ENCODE measurements at regions not wholly inside any gene's neighbourhood (a gene's known extent, or its start where the extent isn't known, plus 50 kb on each side); places are given as distances from the start of the nearest gene placed in this dataset.
"Not testable (repeated sequence)": the region's sequence is repeated elsewhere in the genome, so short reads cannot be mapped to it uniquely, and the experiment has no call there.

GRCh38 chr2:103327966-103328365 lies 566.1 kb downstream of the TMEM182 start:
- in situ Hi-C loops (cut with HindIII; ENCODE audit: low pct_ligation_motif_present, low pct_unique_long_range_greater_than_20kb, low sequenced_read_pairs): no loop called here
- no peak for DNase-seq

- in situ Hi-C loops (cut with HindIII; ENCODE audit: low pct_ligation_motif_present, low pct_unique_long_range_greater_than_20kb, low sequenced_read_pairs): no loop called here
- DNase-seq: no peak
These were observed 573.6 kb downstream of the TMEM182 start for GRCh38 chr2:103335403-103335802.

- in situ Hi-C loops (cut with HindIII; ENCODE audit: low pct_ligation_motif_present, low pct_unique_long_range_greater_than_20kb, low sequenced_read_pairs): no loop called here
- no peak for DNase-seq
These were observed 577.0 kb downstream of the TMEM182 start for GRCh38 chr2:103338819-103339218.

GRCh38 chr2:103346780-103347179 lies 584.9 kb downstream of the TMEM182 start:
- in situ Hi-C loops (cut with HindIII; ENCODE audit: low pct_ligation_motif_present, low pct_unique_long_range_greater_than_20kb, low sequenced_read_pairs): no loop called here
- no peak for DNase-seq

- DNase-seq: no peak
- in situ Hi-C loops (cut with HindIII; ENCODE audit: low pct_ligation_motif_present, low pct_unique_long_range_greater_than_20kb, low sequenced_read_pairs): no loop called here
These were observed 591.9 kb downstream of the TMEM182 start for GRCh38 chr2:103353774-103354173.

GRCh38 chr2:103355287-103355686 lies 593.5 kb downstream of the TMEM182 start:
- in situ Hi-C loops (cut with HindIII; ENCODE audit: low pct_ligation_motif_present, low pct_unique_long_range_greater_than_20kb, low sequenced_read_pairs): no loop called here
- DNase-seq: no peak

GRCh38 chr2:103361712-103362111 lies 599.9 kb downstream of the TMEM182 start:
- no peak for DNase-seq
- in situ Hi-C loops (cut with HindIII; ENCODE audit: low pct_ligation_motif_present, low pct_unique_long_range_greater_than_20kb, low sequenced_read_pairs): no loop called here

GRCh38 chr2:103363639-103364038 lies 601.8 kb downstream of the TMEM182 start:
- in situ Hi-C loops (cut with HindIII; ENCODE audit: low pct_ligation_motif_present, low pct_unique_long_range_greater_than_20kb, low sequenced_read_pairs): no loop called here
- DNase-seq: no peak

- DNase-seq: no peak
- in situ Hi-C loops (cut with HindIII; ENCODE audit: low pct_ligation_motif_present, low pct_unique_long_range_greater_than_20kb, low sequenced_read_pairs): no loop called here
These were observed 602.3 kb downstream of the TMEM182 start for GRCh38 chr2:103364177-103364576.

GRCh38 chr2:103365071-103365470 lies 603.2 kb downstream of the TMEM182 start:
- in situ Hi-C loops (cut with HindIII; ENCODE audit: low pct_ligation_motif_present, low pct_unique_long_range_greater_than_20kb, low sequenced_read_pairs): no loop called here
- DNase-seq: no peak

GRCh38 chr2:103367877-103368276 lies 606.0 kb downstream of the TMEM182 start:
- no peak for DNase-seq
- in situ Hi-C loops (cut with HindIII; ENCODE audit: low pct_ligation_motif_present, low pct_unique_long_range_greater_than_20kb, low sequenced_read_pairs): no loop called here

- in situ Hi-C loops (cut with HindIII; ENCODE audit: low pct_ligation_motif_present, low pct_unique_long_range_greater_than_20kb, low sequenced_read_pairs): no loop called here
- no peak for DNase-seq
These were observed 621.7 kb downstream of the TMEM182 start for GRCh38 chr2:103383541-103383940.

GRCh38 chr2:103386872-103387271 lies 625.0 kb downstream of the TMEM182 start:
- DNase-seq: no peak
- in situ Hi-C loops (cut with HindIII; ENCODE audit: low pct_ligation_motif_present, low pct_unique_long_range_greater_than_20kb, low sequenced_read_pairs): no loop called here

GRCh38 chr2:103387888-103388287 lies 626.1 kb downstream of the TMEM182 start:
- DNase-seq: no peak
- in situ Hi-C loops (cut with HindIII; ENCODE audit: low pct_ligation_motif_present, low pct_unique_long_range_greater_than_20kb, low sequenced_read_pairs): no loop called here

GRCh38 chr2:103396152-103396551 lies 634.3 kb downstream of the TMEM182 start:
- DNase-seq: no peak
- in situ Hi-C loops (cut with HindIII; ENCODE audit: low pct_ligation_motif_present, low pct_unique_long_range_greater_than_20kb, low sequenced_read_pairs): no loop called here

GRCh38 chr2:103401621-103402020 lies 639.8 kb downstream of the TMEM182 start:
- in situ Hi-C loops (cut with HindIII; ENCODE audit: low pct_ligation_motif_present, low pct_unique_long_range_greater_than_20kb, low sequenced_read_pairs): no loop called here

GRCh38 chr2:103402336-103402735 lies 640.5 kb downstream of the TMEM182 start:
- in situ Hi-C loops (cut with HindIII; ENCODE audit: low pct_ligation_motif_present, low pct_unique_long_range_greater_than_20kb, low sequenced_read_pairs): no loop called here
- no peak for DNase-seq

More at GRCh38 chr2:103401621-103402020, 639.8 kb downstream of the TMEM182 start:
- DNase-seq: peak; percentile 78

- in situ Hi-C loops (cut with HindIII; ENCODE audit: low pct_ligation_motif_present, low pct_unique_long_range_greater_than_20kb, low sequenced_read_pairs): no loop called here
- DNase-seq: no peak
These were observed 641.1 kb downstream of the TMEM182 start for GRCh38 chr2:103402944-103403343.

GRCh38 chr2:103403388-103403787 lies 641.6 kb downstream of the TMEM182 start:
- in situ Hi-C loops (cut with HindIII; ENCODE audit: low pct_ligation_motif_present, low pct_unique_long_range_greater_than_20kb, low sequenced_read_pairs); DNase-seq: not testable (repeated sequence)

- DNase-seq: no peak
- in situ Hi-C loops (cut with HindIII; ENCODE audit: low pct_ligation_motif_present, low pct_unique_long_range_greater_than_20kb, low sequenced_read_pairs): no loop called here
These were observed 648.4 kb downstream of the TMEM182 start for GRCh38 chr2:103410221-103410620.

GRCh38 chr2:103419506-103419905 lies 657.7 kb downstream of the TMEM182 start:
- DNase-seq: no peak
- in situ Hi-C loops (cut with HindIII; ENCODE audit: low pct_ligation_motif_present, low pct_unique_long_range_greater_than_20kb, low sequenced_read_pairs): no loop called here
